Neural progenitor cell (in vitro differentiated cells): ENCODE measurements at regions not wholly inside any gene's neighbourhood (a gene's known extent, or its start where the extent isn't known, plus 50 kb on each side); places are given as distances from the start of the nearest gene placed in this dataset.
"Not testable (repeated sequence)": the region's sequence is repeated elsewhere in the genome, so short reads cannot be mapped to it uniquely, and the experiment has no call there.

Source experiments
- EZH2 ChIP-seq: fragments of 200-600 bp; sonication (generic); IDR thresholded peaks from 2 replicates; pipeline ENCODE4 v1.6.1; 2017; ENCODE audit warnings: antibody characterized with exemption, mild to moderate bottlenecking, moderate library complexity
- EZH2phosphoT487 ChIP-seq: fragments of 200-600 bp; sonication (generic); IDR thresholded peaks from 2 replicates; pipeline ENCODE4 v1.6.1; 2017; ENCODE audit warnings: antibody characterized with exemption
- TF ChIP-seq, protein P1 (sequence below): fragments of 200-600 bp; sonication (generic); IDR thresholded peaks from 2 replicates; pipeline ENCODE4 v1.5.1; 2017; ENCODE audit warnings: antibody characterized with exemption, mild to moderate bottlenecking

DNA sequence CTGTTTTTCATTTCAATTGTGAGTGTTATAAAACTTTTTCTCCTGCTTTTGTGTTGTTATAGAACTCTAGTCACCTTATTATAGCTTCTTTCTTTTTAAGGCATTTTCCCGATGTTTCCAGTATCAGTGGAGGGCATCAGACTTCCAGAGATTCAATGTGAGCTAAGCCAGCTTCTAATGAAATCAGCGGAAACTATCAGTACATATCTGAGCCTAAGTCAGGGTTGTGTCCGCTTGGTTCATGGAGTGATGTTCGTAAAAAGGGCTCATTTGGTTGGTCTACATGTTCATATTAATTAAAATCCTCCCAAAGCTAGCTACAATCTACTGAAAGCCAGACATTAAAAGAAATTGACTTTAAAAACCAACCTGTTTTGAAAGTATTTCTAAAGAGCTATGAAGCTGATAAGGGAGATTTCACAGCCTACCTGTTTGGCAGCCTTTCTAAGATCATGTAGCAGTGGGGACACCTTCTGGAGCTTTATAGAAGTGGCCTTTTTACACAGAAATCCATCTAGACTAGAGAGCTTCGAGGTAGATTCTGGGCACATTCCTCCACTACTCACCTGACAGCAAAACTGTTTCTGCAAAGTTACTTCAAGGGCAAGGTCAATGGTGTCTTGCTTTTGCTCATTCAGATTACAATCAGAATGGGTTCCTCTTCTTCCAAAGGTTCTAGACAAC lies 227.1 kb upstream of the NBPF12 start:
- TF ChIP-seq, protein P1, sequence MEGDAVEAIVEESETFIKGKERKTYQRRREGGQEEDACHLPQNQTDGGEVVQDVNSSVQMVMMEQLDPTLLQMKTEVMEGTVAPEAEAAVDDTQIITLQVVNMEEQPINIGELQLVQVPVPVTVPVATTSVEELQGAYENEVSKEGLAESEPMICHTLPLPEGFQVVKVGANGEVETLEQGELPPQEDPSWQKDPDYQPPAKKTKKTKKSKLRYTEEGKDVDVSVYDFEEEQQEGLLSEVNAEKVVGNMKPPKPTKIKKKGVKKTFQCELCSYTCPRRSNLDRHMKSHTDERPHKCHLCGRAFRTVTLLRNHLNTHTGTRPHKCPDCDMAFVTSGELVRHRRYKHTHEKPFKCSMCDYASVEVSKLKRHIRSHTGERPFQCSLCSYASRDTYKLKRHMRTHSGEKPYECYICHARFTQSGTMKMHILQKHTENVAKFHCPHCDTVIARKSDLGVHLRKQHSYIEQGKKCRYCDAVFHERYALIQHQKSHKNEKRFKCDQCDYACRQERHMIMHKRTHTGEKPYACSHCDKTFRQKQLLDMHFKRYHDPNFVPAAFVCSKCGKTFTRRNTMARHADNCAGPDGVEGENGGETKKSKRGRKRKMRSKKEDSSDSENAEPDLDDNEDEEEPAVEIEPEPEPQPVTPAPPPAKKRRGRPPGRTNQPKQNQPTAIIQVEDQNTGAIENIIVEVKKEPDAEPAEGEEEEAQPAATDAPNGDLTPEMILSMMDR, result peak; percentile 52
- not testable (repeated sequence) for TF ChIP-seq EZH2, EZH2phosphoT487
